CD4-positive, alpha-beta T cell (primary cell): ENCODE measurements at regions not wholly inside any gene's neighbourhood (a gene's known extent, or its start where the extent isn't known, plus 50 kb on each side); places are given as distances from the start of the nearest gene placed in this dataset.
A peak's percentile ranks its signal among the peaks of the same experiment; 100 is the strongest.

Source experiments
- ATAC-seq: fragments of 200-7000 bp; cut with Tn5 transposase; one replicate; pipeline ENCODE4 v1.10.0; 2022; ENCODE audit warnings: mild to moderate bottlenecking; ENCODE audit not compliant: poor library complexity
- CTCF ChIA-PET: fragments of 350-600 bp; sonication (Branson Sonifier 250); formaldehyde crosslinking; loops from one replicate; lab custom pipeline; 2021; ENCODE audit warnings: antibody characterized with exemption, inconsistent platforms; lab: Charles Lee
- POLR2A ChIA-PET: fragments of 350-600 bp; sonication (Branson Sonifier 250); formaldehyde crosslinking; loops from one replicate; lab custom pipeline; 2021; ENCODE audit warnings: antibody characterized with exemption, inconsistent platforms; lab: Charles Lee
- DNase-seq, 14 experiments: peaks; one replicate each; pipeline ENCODE4 v3.0.0-alpha.2; 2013 to 2020; ENCODE audit warnings: mixed read lengths in 2 of 14
- H3K27ac ChIP-seq, 2 donors: one replicate each; pipeline versions ENCODE4 v1.5.1 to v1.7.0; 2013; ENCODE audit warnings: low read length in 2 of 2, low read depth in 1 of 2, mild to moderate bottlenecking in 1 of 2
- H3K27me3 ChIP-seq, 2 experiments: 1 replicate in 1 of 2; 2 replicates in 1 of 2; pipeline versions ENCODE4 v1.6.1 to v1.7.0; 2013; ENCODE audit warnings: low read length in 2 of 2, control low read depth in 1 of 2, mild to moderate bottlenecking in 1 of 2, moderate library complexity in 1 of 2; ENCODE audit not compliant: insufficient read depth in 2 of 2, control insufficient read depth in 1 of 2
- H3K36me3 ChIP-seq: one replicate; pipeline ENCODE4 v1.6.1; 2013; ENCODE audit warnings: low read length, control low read depth; ENCODE audit not compliant: insufficient read depth
- H3K4me1 ChIP-seq: one replicate; pipeline ENCODE4 v1.6.1; 2013; ENCODE audit warnings: low read length, control low read depth; ENCODE audit not compliant: insufficient read depth
- H3K4me3 ChIP-seq: one replicate; pipeline ENCODE4 v1.5.1; 2013; ENCODE audit warnings: mild to moderate bottlenecking, low read length, moderate library complexity
- H3K9me3 ChIP-seq, 2 experiments: 1 replicate in 1 of 2; 2 replicates in 1 of 2; pipeline versions ENCODE4 v1.6.1 to v1.7.0; 2013; ENCODE audit warnings: low read length in 2 of 2, mild to moderate bottlenecking in 2 of 2, control low read depth in 1 of 2, moderate library complexity in 1 of 2; ENCODE audit not compliant: control insufficient read depth in 1 of 2, insufficient read depth in 1 of 2
- H3K27ac Mint-ChIP-seq: one replicate; pipeline ENCODE4 v1.8.0; 2020; ENCODE audit warnings: mixed read lengths
- H3K27me3 Mint-ChIP-seq: one replicate; pipeline ENCODE4 v1.8.0; 2021; ENCODE audit warnings: mixed read lengths
- H3K36me3 Mint-ChIP-seq: one replicate; pipeline ENCODE4 v1.8.0; 2021; ENCODE audit warnings: low read depth, mixed read lengths
- H3K4me1 Mint-ChIP-seq: one replicate; pipeline ENCODE4 v1.8.0; 2021; ENCODE audit warnings: low read depth, mixed read lengths
- H3K4me3 Mint-ChIP-seq: one replicate; pipeline ENCODE4 v1.8.0; 2020; ENCODE audit warnings: mild to moderate bottlenecking, mixed read lengths
- H3K9me3 Mint-ChIP-seq: one replicate; pipeline ENCODE4 v1.8.0; 2020; ENCODE audit warnings: mixed read lengths
- intact Hi-C, 2 experiments: fragments of 100-400 bp; cut with DNase I in 1 of 2; cut with micrococcal nuclease in 1 of 2; formaldehyde crosslinking; loops; one replicate each; pipeline versions ENCODE4 v1.15.1 to v1.9.0; 2023 to 2025; cut with DNase I, micrococcal nuclease
- TF ChIP-seq, protein P1 (sequence below): fragments of 200-600 bp; IDR thresholded peaks from one replicate; pipeline ENCODE4 v1.8.0; 2022; ENCODE audit warnings: antibody characterized with exemption, mild to moderate bottlenecking

DNA sequence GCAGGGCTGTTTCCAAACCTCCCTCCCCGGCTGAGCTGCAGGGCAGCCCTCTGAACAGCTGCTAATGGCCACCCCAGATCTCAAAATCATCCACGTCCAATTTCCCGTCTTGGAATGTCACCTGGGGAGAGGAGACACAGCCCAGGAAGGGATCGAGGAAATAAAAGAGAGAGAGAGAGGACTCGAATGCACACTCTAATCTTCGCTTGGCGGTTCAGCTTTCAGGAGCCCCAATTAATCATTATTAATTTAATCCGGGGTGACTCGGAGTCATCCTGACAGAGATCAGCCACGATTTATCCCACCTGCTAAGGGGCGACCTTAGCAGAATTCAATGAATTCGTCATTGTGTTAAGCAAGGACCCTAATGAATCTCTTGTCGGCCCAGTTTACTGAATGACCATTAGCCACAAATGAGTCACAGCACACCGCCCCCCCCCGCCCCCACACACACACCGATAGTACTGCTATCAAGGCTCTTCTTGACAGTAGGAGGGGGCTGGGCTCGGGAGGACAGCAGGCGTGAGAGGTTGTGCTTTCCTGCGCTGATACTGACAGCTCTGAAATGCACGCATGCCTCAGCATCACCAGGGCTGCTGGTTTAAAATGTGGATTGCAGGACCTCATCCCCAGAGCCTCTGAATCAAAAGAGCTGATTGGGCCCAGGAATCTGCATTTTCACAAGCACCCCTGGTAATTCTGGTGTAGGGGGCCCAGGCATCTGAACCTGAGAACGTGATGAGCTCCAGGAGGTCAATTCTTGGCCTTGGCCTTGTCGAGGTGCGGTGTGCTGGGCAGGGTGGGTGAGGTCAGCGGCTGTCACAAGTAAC lies 190.0 kb upstream of the CIBAR2 start:
- no peaks in the 10 kb centered on the region for H3K27me3 Mint-ChIP-seq
- DNase-seq (no peak), ATAC-seq (no peak)
- Histone ChIP-seq H3K4me1 (peaks cover 41% of the 10 kb centered on the region), H3K9me3 (peaks cover 0 to 5% of the 10 kb centered on the region in 2 experiments), H3K36me3 (no peaks in the 10 kb centered on the region), H3K27ac (no peak overlapping the region), H3K27me3 (peaks cover 0 to 5% of the 10 kb centered on the region in 2 experiments), H3K4me3 (no peak overlapping the region)
- CTCF ChIA-PET: no interaction called here
- TF ChIP-seq, protein P1, sequence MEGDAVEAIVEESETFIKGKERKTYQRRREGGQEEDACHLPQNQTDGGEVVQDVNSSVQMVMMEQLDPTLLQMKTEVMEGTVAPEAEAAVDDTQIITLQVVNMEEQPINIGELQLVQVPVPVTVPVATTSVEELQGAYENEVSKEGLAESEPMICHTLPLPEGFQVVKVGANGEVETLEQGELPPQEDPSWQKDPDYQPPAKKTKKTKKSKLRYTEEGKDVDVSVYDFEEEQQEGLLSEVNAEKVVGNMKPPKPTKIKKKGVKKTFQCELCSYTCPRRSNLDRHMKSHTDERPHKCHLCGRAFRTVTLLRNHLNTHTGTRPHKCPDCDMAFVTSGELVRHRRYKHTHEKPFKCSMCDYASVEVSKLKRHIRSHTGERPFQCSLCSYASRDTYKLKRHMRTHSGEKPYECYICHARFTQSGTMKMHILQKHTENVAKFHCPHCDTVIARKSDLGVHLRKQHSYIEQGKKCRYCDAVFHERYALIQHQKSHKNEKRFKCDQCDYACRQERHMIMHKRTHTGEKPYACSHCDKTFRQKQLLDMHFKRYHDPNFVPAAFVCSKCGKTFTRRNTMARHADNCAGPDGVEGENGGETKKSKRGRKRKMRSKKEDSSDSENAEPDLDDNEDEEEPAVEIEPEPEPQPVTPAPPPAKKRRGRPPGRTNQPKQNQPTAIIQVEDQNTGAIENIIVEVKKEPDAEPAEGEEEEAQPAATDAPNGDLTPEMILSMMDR: no peak
- H3K9me3 Mint-ChIP-seq: no peaks in the 10 kb centered on the region
- H3K27ac Mint-ChIP-seq: no peak overlapping the region
- intact Hi-C loops: loop anchor here in 1 of 2 experiments (2.0 to 5.0 kb wide), 3 partner anchors 91 to 415 kb away; no protein-coding TSS in a partner anchor
- no peaks in the 10 kb centered on the region for H3K36me3 Mint-ChIP-seq
- POLR2A ChIA-PET: no interaction called here
- H3K4me1 Mint-ChIP-seq: peaks cover 28% of the 10 kb centered on the region
- H3K4me3 Mint-ChIP-seq: no peak overlapping the region

DNA sequence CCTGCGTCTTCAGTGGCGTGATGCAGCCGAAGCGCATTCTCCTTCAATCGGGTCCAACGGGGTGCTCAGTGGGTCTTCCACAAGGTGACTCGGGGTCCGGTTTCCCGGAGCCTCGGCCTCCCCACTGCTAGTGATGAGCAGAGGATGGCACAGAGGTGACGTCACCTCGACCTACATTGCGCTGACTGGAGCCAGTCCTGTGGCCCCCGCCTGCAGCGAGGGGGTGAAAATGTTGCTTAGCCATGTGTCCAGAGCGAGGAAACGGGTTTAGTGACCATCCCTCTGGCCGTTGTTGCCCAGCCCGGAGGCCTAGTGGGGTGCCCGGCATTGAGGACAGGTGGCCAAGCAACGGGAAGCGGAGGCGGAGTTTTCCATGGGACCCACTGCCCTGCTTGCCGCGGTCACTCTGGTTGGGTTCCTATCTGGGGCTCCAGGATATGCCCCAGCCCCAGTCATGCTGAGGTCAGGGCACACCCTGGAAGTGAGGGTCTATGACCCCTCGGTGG lies 190.6 kb upstream of the CIBAR2 start:
- Histone ChIP-seq H3K4me1 (peaks cover 47% of the 10 kb centered on the region), H3K4me3 (no peak overlapping the region), H3K27ac (no peak overlapping the region), H3K9me3 (peaks cover 0 to 5% of the 10 kb centered on the region in 2 experiments), H3K27me3 (peaks cover 0 to 5% of the 10 kb centered on the region in 2 experiments), H3K36me3 (no peaks in the 10 kb centered on the region)
- ChIA-PET CTCF (no interaction called here), POLR2A (no interaction called here)
- DNase-seq: no peak
- Mint-ChIP-seq H3K36me3 (no peaks in the 10 kb centered on the region), H3K4me1 (peaks cover 34% of the 10 kb centered on the region), H3K4me3 (no peak overlapping the region), H3K9me3 (no peaks in the 10 kb centered on the region), H3K27me3 (no peaks in the 10 kb centered on the region), H3K27ac (no peak overlapping the region)
- no peak for ATAC-seq
- TF ChIP-seq, protein P1: no peak
- intact Hi-C loops: loop anchor here (1.0 to 5.0 kb wide), 4 partner anchors 27 to 414 kb away; no protein-coding TSS in a partner anchor

DNA sequence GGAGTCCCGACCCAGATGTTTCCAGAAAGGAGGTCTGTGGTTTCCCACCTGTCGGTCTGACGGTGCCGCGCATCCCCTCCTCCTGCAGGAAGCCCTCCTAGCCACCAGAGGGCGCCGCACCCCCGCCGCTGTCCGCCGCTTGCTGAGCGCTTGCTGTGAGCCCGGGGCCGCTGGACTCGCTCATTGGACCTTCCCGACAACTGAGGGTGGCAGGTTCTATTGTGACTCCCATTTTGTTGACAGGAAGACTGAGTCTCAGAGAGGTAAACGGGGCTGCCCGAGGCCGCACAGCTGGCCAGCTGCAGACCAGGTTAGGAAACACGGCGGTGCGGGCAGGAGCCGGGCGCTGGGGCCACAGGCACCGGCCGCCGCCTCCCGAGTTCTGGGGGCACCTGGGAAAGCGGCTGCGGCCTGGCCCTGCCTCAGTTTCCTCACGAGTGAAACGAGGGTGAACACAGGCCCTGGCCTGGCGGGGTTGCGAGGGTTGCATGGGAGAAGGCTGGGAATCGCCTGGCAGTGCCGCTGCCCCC lies 191.1 kb upstream of the CIBAR2 start:
- peak; percentile 43 for ATAC-seq
- POLR2A ChIA-PET: no interaction called here
- peaks cover 0 to 5% of the 10 kb centered on the region in 2 experiments for H3K9me3 ChIP-seq
- CTCF ChIA-PET: no interaction called here
- peak overlapping the region; percentile 54 for H3K4me3 Mint-ChIP-seq
- TF ChIP-seq, protein P1: peak; percentile 97
- peaks cover 40% of the 10 kb centered on the region for H3K4me1 Mint-ChIP-seq
- no peak overlapping the region for H3K27ac ChIP-seq
- H3K27ac Mint-ChIP-seq: no peak overlapping the region
- H3K27me3 Mint-ChIP-seq: no peaks in the 10 kb centered on the region
- H3K36me3 ChIP-seq: no peaks in the 10 kb centered on the region
- DNase-seq: peak; percentile 52 to 84 (median 70)
- intact Hi-C loops: loop anchor here (1.0 to 5.0 kb wide), 4 partner anchors 27 to 414 kb away; no protein-coding TSS in a partner anchor
- H3K9me3 Mint-ChIP-seq: no peaks in the 10 kb centered on the region
- no peaks in the 10 kb centered on the region for H3K36me3 Mint-ChIP-seq
- peaks cover 0 to 5% of the 10 kb centered on the region in 2 experiments for H3K27me3 ChIP-seq
- H3K4me1 ChIP-seq: peaks cover 53% of the 10 kb centered on the region
- H3K4me3 ChIP-seq: no peak overlapping the region
